GM06990 (cell line): ENCODE measurements at regions not wholly inside any gene's neighbourhood (a gene's known extent, or its start where the extent isn't known, plus 50 kb on each side); places are given as distances from the start of the nearest gene placed in this dataset.

Source experiments
- DNase-seq: peaks from one replicate; pipeline ENCODE4 v3.0.0-alpha.2; 2011; ENCODE audit not compliant: insufficient read length; ENCODE audit errors: extremely low read depth
- H3K27me3 ChIP-seq: replicated peaks from 2 replicates; pipeline ENCODE4 v1.6.0; 2011; ENCODE audit warnings: low read length; ENCODE audit not compliant: control insufficient read depth, insufficient read depth
- H3K36me3 ChIP-seq: 2 replicates; pipeline ENCODE4 v1.5.1; 2011; ENCODE audit warnings: low read length; ENCODE audit not compliant: control insufficient read depth, insufficient read depth
- H3K4me3 ChIP-seq: replicated peaks from 2 replicates; pipeline ENCODE4 v1.5.1; 2011; ENCODE audit warnings: low read depth, mild to moderate bottlenecking, control low read depth, low read length
- TF ChIP-seq, protein P1 (sequence below): IDR thresholded peaks from 2 replicates; pipeline ENCODE4 v1.5.1; 2011; ENCODE audit warnings: low read length, control low read depth, mild to moderate bottlenecking, inconsistent platforms; ENCODE audit not compliant: insufficient read depth, poor library complexity, severe bottlenecking

DNA sequence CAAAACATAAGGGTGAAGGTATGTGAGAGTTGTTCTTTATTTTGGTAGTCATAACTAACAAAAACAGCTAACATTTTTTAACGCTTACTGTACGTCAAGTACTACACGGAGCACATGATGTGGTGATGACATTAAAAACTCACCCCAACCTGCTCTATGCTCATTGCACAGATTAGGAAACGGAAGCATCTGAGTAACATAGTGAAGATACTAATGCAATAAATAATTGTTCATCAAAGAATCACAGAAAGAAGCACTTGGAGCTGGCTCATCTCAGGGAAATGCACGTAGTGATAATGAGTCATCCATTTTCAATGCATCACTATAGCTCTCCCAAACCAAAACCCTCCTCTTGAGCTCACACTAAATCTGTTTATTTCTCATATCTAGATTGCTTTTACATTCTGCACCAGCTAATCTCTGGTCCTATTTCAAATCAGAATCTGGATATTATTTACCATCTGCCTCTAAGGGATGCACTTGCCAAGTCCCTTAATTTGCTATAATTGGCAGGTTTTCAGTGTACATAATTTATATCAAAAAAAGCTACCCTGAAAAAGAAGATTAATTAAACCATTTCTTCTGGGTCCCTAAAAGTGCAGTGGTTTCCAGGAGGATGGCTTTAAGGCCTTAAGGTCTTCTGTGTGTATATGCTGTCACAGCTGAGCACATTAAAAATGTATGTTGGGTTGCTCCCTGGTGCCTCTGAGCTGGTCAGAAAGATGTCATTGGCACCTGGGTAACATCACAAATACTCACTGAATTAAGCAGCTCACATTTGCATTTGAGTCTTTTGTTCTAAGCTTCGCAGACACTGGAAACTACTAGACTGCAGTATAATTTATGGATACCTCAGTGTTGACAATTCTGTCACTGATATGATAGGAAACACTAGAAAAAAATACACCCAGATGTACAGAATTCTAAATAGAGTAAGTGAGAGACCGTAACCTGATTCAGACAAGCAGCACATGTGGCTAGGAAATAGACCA is 677.4 kb upstream of the CITED2 start:
- H3K36me3 ChIP-seq: no peaks in the 10 kb centered on the region
- no peak overlapping the region for H3K4me3 ChIP-seq
- TF ChIP-seq, protein P1, sequence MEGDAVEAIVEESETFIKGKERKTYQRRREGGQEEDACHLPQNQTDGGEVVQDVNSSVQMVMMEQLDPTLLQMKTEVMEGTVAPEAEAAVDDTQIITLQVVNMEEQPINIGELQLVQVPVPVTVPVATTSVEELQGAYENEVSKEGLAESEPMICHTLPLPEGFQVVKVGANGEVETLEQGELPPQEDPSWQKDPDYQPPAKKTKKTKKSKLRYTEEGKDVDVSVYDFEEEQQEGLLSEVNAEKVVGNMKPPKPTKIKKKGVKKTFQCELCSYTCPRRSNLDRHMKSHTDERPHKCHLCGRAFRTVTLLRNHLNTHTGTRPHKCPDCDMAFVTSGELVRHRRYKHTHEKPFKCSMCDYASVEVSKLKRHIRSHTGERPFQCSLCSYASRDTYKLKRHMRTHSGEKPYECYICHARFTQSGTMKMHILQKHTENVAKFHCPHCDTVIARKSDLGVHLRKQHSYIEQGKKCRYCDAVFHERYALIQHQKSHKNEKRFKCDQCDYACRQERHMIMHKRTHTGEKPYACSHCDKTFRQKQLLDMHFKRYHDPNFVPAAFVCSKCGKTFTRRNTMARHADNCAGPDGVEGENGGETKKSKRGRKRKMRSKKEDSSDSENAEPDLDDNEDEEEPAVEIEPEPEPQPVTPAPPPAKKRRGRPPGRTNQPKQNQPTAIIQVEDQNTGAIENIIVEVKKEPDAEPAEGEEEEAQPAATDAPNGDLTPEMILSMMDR: no peak
- DNase-seq: no peak
- no peaks in the 10 kb centered on the region for H3K27me3 ChIP-seq

DNA sequence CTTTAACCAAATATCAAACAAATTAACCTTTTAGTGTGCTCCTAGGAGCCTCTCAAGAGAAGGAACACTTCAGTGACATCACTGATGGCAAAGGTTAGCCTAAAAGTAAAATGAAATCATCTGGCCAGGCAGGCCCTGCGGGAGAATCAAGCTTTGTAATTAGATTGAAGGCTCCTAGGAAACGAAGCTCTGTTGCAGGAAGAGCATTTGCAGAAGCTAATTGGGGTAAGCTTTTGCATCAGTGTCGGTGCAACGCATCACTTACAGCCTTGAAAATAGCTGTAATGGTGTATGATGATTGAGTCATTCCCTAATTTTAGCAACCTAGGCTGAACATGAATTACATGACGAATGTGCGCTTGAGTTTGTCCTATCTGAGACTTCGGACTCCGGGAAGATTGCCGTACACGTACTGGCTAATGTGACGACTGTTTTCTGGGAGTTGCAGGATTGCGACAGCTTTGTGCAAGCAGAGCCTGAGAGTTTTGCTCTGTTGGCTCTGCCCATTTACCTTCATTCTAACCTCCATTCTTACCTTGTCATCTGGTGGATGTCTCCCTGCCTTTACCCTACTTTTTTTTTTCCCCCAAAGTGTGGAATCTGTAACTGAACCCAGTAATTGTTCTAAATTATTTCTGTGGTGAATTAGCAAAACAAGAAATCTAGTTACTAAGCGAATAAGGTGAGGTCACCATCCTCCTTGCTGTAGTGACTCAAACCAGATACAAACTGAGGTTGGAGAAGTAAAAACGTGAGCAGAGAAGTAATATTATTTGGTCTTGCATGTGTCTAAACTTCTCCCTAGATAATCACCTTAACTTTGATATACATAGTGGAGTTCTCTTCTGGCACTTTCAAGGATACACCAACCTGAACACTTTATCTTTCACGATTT is 675.9 kb upstream of the CITED2 start:
- Histone ChIP-seq H3K27me3 (no peaks in the 10 kb centered on the region), H3K4me3 (no peak overlapping the region), H3K36me3 (no peaks in the 10 kb centered on the region)
- DNase-seq: no peak
- TF ChIP-seq, protein P1: no peak

DNA sequence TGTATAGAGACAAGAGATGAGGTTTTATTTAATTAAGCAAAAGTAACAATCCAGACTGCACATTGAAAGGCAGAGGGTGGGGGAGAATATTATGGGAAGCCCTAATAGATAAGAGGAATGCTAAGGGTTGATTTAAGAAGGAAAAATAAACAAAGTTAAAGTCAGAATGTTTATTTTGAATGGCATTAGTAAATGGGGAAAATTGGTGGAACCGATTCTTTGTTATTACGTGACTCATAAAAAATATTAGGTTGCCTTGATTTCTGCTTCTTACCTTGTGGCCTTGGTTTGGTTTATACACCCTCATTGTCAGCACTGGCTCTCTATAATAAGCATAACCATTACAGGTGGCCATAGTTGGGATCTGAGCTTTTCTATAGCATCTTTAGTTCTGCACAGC is 674.8 kb upstream of the CITED2 start:
- no peak overlapping the region for H3K4me3 ChIP-seq
- TF ChIP-seq, protein P1: no peak
- H3K36me3 ChIP-seq: no peaks in the 10 kb centered on the region
- no peaks in the 10 kb centered on the region for H3K27me3 ChIP-seq
- no peak for DNase-seq

DNA sequence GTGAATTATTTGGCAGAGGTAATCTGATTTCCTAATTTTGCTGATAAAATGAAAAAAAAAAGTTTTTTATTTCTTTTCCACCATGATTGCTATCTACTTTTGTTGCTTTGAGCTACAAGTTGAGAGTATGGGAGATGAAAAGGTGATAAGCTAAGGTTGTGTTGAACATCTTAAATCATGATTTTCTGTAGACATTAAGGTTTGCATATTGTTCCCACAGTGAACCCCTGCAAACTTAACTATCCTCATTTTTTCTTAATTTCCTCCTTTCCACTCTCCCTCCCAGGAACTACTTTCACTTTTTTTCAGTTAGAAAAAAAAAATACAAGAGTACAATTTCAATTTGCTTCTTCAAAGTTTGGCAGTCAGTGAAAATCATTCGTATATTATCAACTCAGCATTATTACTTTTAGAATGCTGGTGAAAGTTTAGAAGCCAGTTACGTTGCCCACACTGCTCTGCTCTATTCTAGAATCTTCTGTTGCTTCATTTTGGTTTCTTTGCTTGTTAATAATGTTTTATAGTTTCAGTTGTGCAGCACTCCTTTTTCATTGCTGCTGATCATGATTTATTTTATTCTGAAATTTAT is 673.8 kb upstream of the CITED2 start:
- Histone ChIP-seq H3K4me3 (no peak overlapping the region), H3K36me3 (no peaks in the 10 kb centered on the region), H3K27me3 (no peaks in the 10 kb centered on the region)
- DNase-seq: no peak
- TF ChIP-seq, protein P1: no peak

DNA sequence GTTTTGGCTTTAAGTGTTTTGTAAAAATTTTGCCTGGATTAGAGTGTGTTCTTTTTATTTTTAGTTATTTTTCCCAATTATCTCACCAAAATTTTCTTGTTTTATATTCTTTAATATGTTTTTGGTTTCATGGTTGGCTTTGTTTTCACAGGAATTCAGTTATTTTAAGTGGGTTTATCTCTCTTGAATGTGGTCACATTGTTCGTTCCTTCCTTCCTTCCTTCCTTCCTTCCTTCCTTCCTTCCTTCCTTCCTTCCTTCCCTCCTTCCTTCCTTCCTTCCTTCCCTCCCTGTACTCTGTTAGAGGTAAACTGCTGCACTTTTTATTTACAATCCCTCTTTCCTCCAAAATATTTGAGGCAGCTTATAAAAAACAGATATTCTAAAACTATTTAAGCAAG is 672.9 kb upstream of the CITED2 start:
- H3K27me3 ChIP-seq: no peaks in the 10 kb centered on the region
- no peak for DNase-seq
- TF ChIP-seq, protein P1: no peak

More for the DNA sequence above, 672.9 kb upstream of the CITED2 start:
- Histone ChIP-seq H3K4me3 (no peak overlapping the region), H3K36me3 (no peaks in the 10 kb centered on the region)
